Type B pancreatic cell (in vitro differentiated cells): ENCODE measurements at regions not wholly inside any gene's neighbourhood (a gene's known extent, or its start where the extent isn't known, plus 50 kb on each side); places are given as distances from the start of the nearest gene placed in this dataset.

Experiments used
- DNase-seq: peaks from one replicate; pipeline ENCODE4 v3.0.0; 2021; ENCODE audit warnings: mixed read lengths; ENCODE audit not compliant: unreplicated experiment; ENCODE audit errors: extremely low spot score
- H3K27ac Mint-ChIP-seq: 2 replicates; pipeline ENCODE4 v1.8.0; 2021; ENCODE audit warnings: mild to moderate bottlenecking, mixed read lengths
- H3K27me3 Mint-ChIP-seq: 2 replicates; pipeline ENCODE4 v1.8.0; 2021; ENCODE audit warnings: mixed read lengths
- H3K36me3 Mint-ChIP-seq: 2 replicates; pipeline ENCODE4 v1.8.0; 2021; ENCODE audit warnings: mixed read lengths
- H3K4me1 Mint-ChIP-seq: one replicate; pipeline ENCODE4 v1.8.0; 2021; ENCODE audit warnings: mixed read lengths; ENCODE audit not compliant: unreplicated experiment
- H3K4me3 Mint-ChIP-seq: 2 replicates; pipeline ENCODE4 v1.8.0; 2021; ENCODE audit warnings: mild to moderate bottlenecking, mixed read lengths
- H3K9me3 Mint-ChIP-seq: 2 replicates; pipeline ENCODE4 v1.8.0; 2021; ENCODE audit warnings: mixed read lengths
- TF ChIP-seq, protein P1 (sequence below): fragments of 200-600 bp; sonication (generic); conservative IDR thresholded peaks from 2 replicates; pipeline ENCODE4 v1.5.0; 2021; ENCODE audit warnings: antibody characterized with exemption, mild to moderate bottlenecking

- H3K4me3 Mint-ChIP-seq = no peak overlapping the region
- H3K36me3 Mint-ChIP-seq = no peaks in the 10 kb centered on the region
- peak overlapping the region; percentile 71 for H3K27ac Mint-ChIP-seq
- peaks cover 4% of the 10 kb centered on the region for H3K4me1 Mint-ChIP-seq
- TF ChIP-seq, protein P1, sequence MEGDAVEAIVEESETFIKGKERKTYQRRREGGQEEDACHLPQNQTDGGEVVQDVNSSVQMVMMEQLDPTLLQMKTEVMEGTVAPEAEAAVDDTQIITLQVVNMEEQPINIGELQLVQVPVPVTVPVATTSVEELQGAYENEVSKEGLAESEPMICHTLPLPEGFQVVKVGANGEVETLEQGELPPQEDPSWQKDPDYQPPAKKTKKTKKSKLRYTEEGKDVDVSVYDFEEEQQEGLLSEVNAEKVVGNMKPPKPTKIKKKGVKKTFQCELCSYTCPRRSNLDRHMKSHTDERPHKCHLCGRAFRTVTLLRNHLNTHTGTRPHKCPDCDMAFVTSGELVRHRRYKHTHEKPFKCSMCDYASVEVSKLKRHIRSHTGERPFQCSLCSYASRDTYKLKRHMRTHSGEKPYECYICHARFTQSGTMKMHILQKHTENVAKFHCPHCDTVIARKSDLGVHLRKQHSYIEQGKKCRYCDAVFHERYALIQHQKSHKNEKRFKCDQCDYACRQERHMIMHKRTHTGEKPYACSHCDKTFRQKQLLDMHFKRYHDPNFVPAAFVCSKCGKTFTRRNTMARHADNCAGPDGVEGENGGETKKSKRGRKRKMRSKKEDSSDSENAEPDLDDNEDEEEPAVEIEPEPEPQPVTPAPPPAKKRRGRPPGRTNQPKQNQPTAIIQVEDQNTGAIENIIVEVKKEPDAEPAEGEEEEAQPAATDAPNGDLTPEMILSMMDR = no peak
- no peaks in the 10 kb centered on the region for H3K27me3 Mint-ChIP-seq
- H3K9me3 Mint-ChIP-seq = no peaks in the 10 kb centered on the region
- DNase-seq = no peak
These were observed 50.9 kb upstream of the FAM169A start for GRCh38 chr5:74916831-74917710.
